ENCODE measurements at regions not wholly inside any gene's neighbourhood (a gene's known extent, or its start where the extent isn't known, plus 50 kb on each side); places are given as distances from the start of the nearest gene placed in this dataset.
"Not testable (repeated sequence)": the region's sequence is repeated elsewhere in the genome, so short reads cannot be mapped to it uniquely, and the experiment has no call there.

GRCh38 chr2:595141-595815, 81.9 kb downstream of the TMEM18 start:
- DNase-seq (ENCODE audit: low spot score), result no peak

DNA sequence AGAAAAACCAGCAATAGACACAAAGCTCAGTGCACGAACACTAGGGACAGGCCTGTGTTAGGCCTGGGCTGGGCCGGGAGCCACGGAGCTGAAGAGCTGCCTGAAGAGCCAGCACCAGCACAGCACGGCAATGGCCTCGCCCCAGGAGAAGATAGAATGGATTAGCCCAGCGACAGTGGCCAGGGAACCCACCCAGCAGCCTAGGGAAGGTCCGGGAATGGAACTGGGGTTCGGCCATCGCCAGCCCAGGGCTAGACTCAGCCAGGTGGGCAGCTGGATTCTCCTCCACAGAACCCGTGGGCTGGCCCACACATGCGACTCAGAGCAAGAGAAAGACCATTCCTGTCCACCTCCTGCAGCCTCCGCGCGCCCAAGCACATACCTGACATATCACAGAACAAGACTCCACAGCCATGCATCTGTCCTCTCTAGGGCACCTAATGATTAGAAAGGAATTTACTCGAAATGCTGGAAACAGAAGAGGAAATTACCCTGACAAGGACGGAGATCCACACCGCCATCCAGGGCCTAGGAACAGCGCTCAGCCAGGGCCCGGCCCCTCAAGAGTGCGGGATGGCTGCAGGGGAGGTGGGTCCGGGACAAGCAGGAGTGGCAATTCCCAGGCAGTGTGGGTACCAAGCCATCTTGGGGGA, 82.8 kb downstream of the TMEM18 start:
- DNase-seq (ENCODE audit: low spot score), result no peak

GRCh38 chr2:593356-594026, 83.7 kb downstream of the TMEM18 start:
- DNase-seq (ENCODE audit: low spot score), result no peak

- DNase-seq (ENCODE audit: low spot score), result no peak
Measured at GRCh38 chr2:592737-593136, 84.5 kb downstream of the TMEM18 start.

GRCh38 chr2:590214-591175, 86.7 kb downstream of the TMEM18 start:
- no peak for DNase-seq (ENCODE audit: low spot score)

DNA sequence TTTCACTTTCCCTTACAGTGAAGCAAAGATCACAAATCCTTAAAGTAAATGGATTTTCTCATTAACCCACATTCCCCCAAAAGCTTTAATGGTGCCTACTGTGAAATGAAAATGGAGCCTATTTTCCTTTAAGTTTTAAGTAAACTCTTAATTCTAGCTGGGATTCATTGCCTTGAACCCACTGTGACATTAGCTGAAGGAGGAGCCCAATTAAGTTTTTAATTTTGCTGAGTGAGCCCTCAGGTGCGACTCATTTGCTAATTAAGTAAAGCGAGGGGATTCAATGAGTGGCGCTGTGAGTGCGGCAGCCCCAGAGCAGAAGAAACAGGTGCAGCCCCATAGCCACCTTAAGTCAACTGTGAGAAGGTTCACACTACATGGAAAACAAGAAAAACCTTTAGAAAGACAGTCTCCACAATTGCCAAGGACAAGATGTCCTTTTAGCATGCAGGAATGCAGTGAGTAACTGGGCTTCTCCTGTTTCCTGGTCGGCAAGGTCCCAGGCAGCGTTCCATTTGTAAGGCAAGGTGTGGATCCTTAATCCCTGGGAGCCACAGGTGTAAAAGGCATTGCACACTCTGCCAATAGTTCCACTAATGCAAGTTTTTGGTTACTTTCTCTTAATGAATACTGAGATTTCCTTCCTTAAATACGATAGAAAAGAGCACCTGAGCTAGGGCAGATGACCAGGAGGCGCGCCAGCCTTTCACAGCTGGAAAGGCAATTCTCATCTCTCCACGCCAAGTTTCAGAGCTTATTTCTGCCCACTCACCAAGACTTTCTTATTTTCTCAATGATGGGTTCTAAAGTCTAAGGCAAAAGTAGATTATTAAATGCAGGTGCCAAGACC, 87.7 kb downstream of the TMEM18 start:
- no peak for DNase-seq (ENCODE audit: low spot score)

DNA sequence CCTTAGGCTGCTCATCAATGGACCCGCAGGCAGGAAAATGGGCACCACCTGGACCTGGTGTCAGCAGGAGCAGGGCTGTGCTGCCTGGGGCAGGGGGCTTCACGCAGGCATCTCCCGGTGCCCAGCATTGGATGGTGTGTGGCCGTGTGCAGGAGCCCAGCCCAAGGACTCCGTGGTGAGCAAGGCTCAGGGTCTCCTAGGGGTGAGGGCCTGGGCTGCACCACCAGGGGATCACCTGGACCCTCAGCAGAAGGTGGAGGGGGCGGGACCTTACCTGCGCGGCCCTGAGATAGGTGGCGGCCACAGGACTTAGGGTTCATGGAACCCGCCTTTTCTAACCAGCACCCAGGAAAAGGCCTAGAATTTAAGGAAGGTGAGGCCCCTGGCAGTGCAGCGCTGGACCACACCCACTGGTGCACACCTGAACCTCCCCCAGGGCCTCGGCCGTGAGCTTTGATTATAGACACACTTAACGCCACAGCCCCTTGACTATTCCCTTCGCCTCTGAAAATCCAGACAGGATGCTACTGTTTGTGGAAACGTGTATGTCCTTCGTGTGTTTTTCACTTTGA, 89.0 kb downstream of the TMEM18 start:
- DNase-seq (ENCODE audit: low spot score), result no peak

DNA sequence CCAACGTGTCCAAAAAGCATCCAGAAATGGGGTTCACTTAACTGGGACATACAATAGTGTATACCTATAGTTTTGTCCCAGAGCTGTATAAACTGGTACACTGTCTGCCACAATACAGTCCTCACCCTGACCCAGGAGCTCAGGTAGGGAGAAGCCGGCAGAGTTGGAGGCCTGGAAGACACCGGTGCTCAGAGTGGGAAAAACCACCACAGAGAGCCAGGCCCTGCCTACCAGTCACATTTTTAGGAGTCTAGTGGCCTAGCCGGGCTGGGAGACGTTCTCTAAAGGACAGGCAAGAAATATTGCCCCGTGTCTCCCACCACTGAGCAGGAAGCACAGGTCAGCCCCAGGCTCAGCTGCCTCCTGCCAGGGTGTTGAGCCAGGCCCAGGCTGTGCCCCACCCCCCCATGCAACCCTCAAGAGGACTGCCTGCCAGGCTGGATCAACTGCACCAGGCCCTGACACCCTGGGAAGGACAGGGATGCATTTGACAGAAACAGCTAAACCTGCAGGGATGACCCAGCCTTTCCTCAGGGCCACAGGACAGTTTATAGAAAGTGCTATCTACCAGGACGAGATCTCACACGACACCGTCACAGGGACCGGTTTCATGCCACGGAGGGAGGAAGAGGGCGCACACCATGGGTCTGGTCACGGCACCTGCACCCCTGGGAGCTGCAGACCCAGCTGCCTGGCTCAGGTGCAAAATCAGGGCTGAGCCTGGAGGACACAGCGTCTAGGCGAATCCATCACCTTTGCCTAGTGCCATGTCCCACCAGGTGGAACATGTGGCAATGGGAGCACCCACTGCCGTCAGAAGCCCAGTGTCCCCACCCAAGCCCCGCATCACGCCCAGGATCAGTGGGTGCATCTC, 89.9 kb downstream of the TMEM18 start:
- DNase-seq (ENCODE audit: low spot score), result no peak

GRCh38 chr2:586641-587076, 90.5 kb downstream of the TMEM18 start:
- no peak for DNase-seq (ENCODE audit: low spot score)

DNA sequence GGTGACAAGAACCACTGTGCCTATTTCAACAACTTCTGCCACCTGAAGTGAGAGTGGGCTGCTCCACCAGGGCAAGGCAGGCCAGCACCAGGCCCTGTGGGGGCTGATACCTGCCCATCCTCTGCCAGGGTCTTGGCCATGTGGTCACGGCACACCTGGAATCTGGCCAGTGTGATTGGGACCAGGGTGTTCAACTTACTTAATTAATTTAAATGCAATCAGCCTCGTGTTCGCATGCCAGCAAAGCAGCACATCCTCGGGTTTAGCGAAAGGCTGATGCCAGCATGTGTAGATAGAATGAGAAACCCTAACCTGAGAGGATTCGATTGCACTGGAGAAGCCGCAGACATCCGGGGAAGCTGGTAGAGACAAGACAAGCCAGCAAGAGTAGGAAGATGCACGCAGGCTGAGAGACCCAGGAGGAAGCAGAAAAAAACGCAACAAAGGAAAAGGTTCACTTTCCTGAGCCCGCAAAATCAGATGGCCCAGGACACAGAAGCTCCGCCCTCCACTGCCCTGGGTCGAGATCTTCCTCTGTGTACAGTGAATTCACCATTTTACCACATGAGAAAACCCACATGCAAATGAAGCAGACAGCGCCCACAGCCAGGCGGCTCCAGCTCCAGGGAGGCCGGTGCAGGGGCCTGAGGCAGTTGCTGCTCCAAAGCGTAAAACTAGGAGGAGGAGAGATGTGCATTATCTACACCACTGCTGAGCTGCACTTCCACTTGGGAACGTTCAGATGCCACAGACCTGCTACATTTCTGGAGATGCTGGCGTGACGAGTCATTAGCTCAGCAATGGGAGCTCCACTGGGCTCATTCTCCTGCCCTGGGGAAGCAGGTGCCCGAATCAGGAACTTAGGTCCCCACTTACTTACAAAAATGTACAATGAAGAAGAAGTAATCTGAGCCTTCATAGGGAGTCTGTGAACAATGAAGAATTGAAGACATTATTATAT, 92.1 kb downstream of the TMEM18 start:
- no peak for DNase-seq (ENCODE audit: low spot score)

DNA sequence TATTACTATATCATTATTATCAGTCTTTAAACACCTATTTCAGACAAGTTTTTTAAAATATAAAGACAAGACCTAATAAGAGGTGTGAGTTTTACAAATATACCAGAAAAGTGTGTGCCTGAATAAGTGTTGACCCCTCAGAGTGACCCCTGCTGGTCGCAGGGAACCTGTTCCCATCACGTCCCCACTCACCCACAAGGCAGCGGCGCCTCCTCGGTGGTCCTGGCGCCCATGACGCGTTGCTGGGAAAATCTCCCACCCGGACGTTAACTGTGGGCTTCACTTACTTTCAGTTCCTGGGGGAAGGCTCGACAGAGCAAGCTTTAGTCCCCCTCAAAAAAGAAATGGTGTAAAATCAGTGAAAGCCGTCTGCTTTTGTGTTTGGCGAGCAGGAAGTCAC, 93.5 kb downstream of the TMEM18 start:
- DNase-seq (ENCODE audit: low spot score), result no peak

DNA sequence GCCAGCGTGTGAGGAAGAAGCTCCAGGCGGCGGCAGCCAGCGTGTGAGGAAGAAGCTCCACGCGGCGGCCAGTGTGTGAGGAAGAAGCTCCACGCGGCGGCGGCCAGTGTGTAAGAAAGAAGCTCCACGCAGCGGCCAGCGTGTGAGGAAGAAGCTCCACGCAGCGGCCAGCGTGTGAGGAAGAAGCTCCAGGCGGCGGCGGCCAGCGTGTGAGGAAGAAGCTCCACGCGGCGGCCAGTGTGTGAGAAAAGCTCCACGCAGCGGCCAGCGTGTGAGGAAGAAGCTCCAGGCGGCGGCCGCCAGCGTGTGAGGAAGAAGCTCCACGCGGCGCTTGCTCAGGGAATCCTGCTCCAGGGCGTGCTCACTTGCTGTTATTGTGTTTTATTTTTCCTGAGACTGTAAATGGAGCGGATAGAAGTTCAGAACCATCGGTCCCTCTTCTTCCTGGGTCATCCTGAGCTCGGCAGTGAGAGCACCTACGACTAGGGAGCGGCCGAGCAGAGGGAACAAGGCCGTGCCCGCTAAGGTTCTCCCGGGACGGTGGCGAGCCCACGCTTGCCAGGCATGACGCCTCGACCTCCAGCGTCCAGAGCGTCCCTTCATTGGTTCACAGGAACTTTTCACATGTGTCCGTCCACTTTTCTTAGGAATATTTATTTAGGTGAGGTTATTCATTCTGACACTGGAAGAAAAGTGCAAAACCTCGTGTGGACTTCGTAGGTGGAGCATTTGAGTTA, 94.2 kb downstream of the TMEM18 start:
- DNase-seq (ENCODE audit: low spot score), result no peak

DNA sequence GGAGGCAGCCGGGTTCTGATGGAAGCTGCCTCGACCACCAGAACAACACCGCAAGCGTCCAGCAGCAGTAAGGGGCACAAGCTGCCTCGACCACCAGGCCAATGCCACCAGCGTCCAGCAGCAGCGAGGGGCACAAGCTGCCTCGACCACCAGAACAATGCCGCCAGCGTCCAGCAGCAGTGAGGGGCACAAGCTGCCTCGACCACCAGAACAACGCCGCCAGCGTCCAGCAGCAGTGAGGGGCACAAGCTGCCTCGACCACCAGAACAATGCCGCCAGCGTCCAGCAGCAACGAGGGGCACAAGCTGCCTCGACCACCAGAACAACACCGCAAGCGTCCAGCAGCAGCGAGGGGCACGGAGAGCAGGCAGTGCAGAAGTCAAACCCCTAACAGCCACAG, 94.9 kb downstream of the TMEM18 start:
- DNase-seq (ENCODE audit: low spot score), result not testable (repeated sequence)

- DNase-seq (ENCODE audit: low spot score), result no peak
Measured at GRCh38 chr2:579961-580360, 97.2 kb downstream of the TMEM18 start.

DNA sequence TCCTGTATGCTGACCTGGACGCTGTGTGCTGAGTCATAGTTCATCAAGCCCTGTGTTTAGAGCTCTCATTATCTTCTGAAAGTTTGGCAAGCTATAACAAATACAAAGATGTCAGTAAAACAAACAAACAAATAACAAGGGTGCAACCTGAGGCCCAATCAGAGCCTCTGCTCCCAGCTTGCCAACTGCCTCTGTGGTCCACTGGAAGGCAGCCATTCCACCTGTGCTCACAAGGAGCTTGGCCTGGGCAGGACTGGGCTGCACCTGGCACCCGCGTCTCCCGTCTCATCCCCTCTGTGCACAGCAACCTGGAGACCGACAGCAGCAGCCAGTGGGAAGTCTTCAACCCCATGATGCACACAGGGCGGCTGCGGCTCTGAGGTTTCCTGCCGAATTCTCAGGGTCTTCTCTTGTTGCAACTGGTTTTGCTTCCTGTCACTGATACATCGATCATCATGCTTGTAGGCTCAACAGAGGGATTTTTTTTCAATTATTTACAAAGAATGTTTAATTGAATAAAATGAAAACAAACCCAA, 97.8 kb downstream of the TMEM18 start:
- DNase-seq (ENCODE audit: low spot score), result no peak

DNA sequence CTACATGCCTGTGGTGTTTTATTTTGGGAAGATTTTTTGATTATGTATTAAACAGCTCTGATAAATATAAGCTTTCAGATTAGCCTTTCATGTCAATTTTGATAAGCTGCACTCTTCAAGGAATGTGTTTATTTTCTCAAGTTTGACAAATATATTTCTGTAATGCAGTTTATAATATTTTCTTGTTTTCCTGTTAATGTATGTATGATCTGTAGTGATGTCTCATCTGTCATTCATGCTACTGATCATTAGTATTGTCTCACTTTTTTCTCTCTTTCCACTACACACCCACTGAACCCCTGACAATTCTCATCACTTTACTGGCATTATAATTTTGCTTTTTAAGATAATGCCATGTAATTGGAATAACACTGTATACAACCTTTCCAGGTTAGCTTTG, 100.9 kb downstream of the TMEM18 start:
- DNase-seq (ENCODE audit: low spot score), result no peak

DNA sequence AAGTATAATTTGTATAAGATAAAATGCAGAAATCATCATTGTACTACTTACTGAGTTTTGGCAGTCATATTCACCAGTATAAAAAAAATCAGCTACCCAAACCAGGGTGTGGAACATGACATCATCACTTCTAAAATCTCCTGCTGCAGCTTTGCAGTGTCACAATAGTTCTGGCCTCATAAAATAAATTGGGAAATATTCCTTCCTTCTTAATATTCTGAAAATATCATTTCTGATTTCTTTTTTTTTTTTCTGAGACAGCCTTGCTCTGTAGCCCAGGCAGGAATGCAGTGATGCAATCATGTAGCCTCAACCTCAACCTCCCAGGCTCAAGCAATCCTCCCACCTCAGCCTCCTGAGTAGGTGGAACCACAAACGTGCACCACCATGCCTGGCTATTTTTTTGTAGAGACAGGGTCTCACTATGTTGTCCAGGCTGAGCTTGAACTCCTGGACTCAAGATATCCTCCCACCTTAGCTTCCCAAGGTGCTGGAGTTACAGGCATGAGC, 101.4 kb downstream of the TMEM18 start:
- DNase-seq (ENCODE audit: low spot score), result no peak

Measured in LoVo (cell line).